ENCODE measurements at regions not wholly inside any gene's neighbourhood (a gene's known extent, or its start where the extent isn't known, plus 50 kb on each side); places are given as distances from the start of the nearest gene placed in this dataset.
A peak's percentile ranks its signal among the peaks of the same experiment; 100 is the strongest.

DNA sequence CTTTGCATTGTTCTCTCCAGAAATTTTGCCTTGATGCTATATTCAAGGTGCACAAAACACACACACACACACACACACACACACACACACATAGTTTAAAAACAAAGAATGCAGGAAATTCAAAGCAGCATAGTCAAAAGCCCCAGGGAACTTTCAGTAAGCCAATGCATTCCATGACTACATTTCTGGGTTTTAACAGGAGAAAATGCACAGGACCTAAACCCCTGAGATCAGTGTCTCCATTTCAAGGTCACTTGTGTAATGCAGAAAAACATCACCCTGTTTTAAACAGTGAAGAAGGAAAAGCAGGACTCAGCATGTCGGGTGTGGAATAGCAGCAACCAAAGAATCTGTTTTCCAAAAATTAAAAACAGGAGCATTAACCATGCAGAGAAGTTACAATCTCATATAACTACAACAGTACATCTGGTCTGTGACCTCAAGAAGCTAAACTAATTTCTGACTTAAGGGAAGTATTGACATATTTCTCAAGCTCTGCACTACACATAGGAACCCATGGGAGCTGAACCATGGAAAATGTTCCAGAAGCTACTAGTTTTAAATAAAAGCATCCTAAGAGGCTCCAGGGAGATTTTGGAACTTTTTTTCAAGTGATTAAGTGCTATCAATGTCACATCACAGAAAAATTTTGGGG lies 296.7 kb downstream of the HINT1 start:
- Histone ChIP-seq H3K9ac (ENCODE audit: extremely low read depth, insufficient read length, low read length) (no peak overlapping the region), H2BK120ac (ENCODE audit: low read depth, low read length, poor library complexity, severe bottlenecking) (no peak overlapping the region), H3T11ph (ENCODE audit: low read length) (no peak overlapping the region), H3K4me2 (ENCODE audit: insufficient read depth, insufficient read length, low read length) (no peak overlapping the region), H4K20me1 (ENCODE audit: control insufficient read depth, insufficient read depth, insufficient read length) (no peaks in the 10 kb centered on the region), H3K4ac (ENCODE audit: low read depth, low read length) (no peak overlapping the region), H2AFZ (ENCODE audit: low read length) (no peak overlapping the region), H3K27ac (ENCODE audit: insufficient read length, low read depth, low read length) (no peak overlapping the region), H3K18ac (ENCODE audit: insufficient read length, low read depth, low read length) (no peak overlapping the region), H3K79me1 (ENCODE audit: insufficient read depth, low read depth, low read length, poor library complexity, severe bottlenecking) (no peaks in the 10 kb centered on the region), H4K5ac (ENCODE audit: insufficient read length, low read depth, low read length) (no peak overlapping the region), H2BK5ac (ENCODE audit: insufficient read length, low read length) (no peak overlapping the region), H3K23ac (ENCODE audit: insufficient read length, low read depth, low read length) (no peak overlapping the region), H3K79me2 (ENCODE audit: insufficient read depth, low read length) (no peaks in the 10 kb centered on the region), H3K23me2 (ENCODE audit: insufficient read length, low read depth, low read length, poor library complexity, severe bottlenecking) (no peaks in the 10 kb centered on the region), H3K27me3 (ENCODE audit: insufficient read depth, low read length) (no peaks in the 10 kb centered on the region), H2BK12ac (ENCODE audit: insufficient read length, low read depth, low read length) (no peak overlapping the region), H2BK20ac (ENCODE audit: low read depth, low read length, poor library complexity, severe bottlenecking) (no peak overlapping the region), H3K14ac (ENCODE audit: insufficient read depth, low read length) (no peak overlapping the region), H3K4me1 (ENCODE audit: insufficient read depth, low read length) (no peaks in the 10 kb centered on the region), H4K91ac (ENCODE audit: insufficient read length, low read depth, low read length) (no peak overlapping the region), H4K8ac (replicated peaks; ENCODE audit: insufficient read length, low read depth, low read length) (no peak overlapping the region), H3K56ac (ENCODE audit: insufficient read length, low read depth, low read length) (no peak overlapping the region), H3K9me3 (ENCODE audit: control insufficient read depth, low read depth, low read length) (no peaks in the 10 kb centered on the region), H2AK5ac (ENCODE audit: insufficient read length, low read length) (no peak overlapping the region), H2BK15ac (ENCODE audit: low read depth, low read length) (no peak overlapping the region)
- peak overlapping the region in 1 of 3 experiments; percentile 62; a peak in 2 of 7 replicates for H3K27ac Mint-ChIP-seq
- H3K4me3 Mint-ChIP-seq: no peak overlapping the region; a peak in 1 of 5 replicates
- no peaks in the 10 kb centered on the region for H3K27me3 Mint-ChIP-seq (ENCODE audit: low read depth)
- H3K4me1 Mint-ChIP-seq: peaks cover 13 to 15% of the 10 kb centered on the region in 2 experiments
- H3K9me3 Mint-ChIP-seq: peaks cover 10 to 16% of the 10 kb centered on the region in 2 experiments; a peak in 4 of 5 replicates
- WGBS (ENCODE audit: extremely low coverage, insufficient read length, low lambda C conversion rate): no CpG with 5 or more reads among the region's 1 CpG
- H3K36me3 Mint-ChIP-seq (ENCODE audit: insufficient read depth in 1 of 3, low read depth in 3 of 3): peaks cover 6 to 7% (median 6%) of the 10 kb centered on the region in 3 experiments; a peak in 6 of 7 replicates
- DNase-seq: no peak
- TF ChIP-seq, protein P1, sequence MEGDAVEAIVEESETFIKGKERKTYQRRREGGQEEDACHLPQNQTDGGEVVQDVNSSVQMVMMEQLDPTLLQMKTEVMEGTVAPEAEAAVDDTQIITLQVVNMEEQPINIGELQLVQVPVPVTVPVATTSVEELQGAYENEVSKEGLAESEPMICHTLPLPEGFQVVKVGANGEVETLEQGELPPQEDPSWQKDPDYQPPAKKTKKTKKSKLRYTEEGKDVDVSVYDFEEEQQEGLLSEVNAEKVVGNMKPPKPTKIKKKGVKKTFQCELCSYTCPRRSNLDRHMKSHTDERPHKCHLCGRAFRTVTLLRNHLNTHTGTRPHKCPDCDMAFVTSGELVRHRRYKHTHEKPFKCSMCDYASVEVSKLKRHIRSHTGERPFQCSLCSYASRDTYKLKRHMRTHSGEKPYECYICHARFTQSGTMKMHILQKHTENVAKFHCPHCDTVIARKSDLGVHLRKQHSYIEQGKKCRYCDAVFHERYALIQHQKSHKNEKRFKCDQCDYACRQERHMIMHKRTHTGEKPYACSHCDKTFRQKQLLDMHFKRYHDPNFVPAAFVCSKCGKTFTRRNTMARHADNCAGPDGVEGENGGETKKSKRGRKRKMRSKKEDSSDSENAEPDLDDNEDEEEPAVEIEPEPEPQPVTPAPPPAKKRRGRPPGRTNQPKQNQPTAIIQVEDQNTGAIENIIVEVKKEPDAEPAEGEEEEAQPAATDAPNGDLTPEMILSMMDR (conservative IDR thresholded peaks at IDR 0.05): no peak
